ENCODE measurements at regions not wholly inside any gene's neighbourhood (a gene's known extent, or its start where the extent isn't known, plus 50 kb on each side); places are given as distances from the start of the nearest gene placed in this dataset.
A peak's percentile ranks its signal among the peaks of the same experiment; 100 is the strongest.
"Not testable (repeated sequence)": the region's sequence is repeated elsewhere in the genome, so short reads cannot be mapped to it uniquely, and the experiment has no call there.

DNA sequence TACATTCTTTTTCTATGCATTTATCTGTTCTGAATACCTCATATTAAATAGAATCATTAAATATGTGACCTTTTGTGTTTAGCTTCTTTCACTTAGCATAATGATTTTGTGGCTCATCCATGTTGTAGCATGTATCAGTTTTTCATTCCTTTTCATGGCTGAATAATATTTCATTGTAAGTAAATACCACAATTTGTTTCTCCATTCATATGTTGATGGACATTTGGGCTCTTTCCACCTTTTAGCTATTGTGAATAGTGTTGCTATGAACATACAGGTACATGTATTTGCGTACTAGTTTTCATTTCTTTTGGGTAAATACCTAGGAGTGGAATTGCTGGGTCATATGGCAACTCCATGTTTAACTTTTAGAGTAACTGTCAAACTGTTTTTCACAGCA, 85.1 kb downstream of the GNL3L start:
- no peak for DNase-seq (ENCODE audit: low read depth)
- TF ChIP-seq, protein P1, sequence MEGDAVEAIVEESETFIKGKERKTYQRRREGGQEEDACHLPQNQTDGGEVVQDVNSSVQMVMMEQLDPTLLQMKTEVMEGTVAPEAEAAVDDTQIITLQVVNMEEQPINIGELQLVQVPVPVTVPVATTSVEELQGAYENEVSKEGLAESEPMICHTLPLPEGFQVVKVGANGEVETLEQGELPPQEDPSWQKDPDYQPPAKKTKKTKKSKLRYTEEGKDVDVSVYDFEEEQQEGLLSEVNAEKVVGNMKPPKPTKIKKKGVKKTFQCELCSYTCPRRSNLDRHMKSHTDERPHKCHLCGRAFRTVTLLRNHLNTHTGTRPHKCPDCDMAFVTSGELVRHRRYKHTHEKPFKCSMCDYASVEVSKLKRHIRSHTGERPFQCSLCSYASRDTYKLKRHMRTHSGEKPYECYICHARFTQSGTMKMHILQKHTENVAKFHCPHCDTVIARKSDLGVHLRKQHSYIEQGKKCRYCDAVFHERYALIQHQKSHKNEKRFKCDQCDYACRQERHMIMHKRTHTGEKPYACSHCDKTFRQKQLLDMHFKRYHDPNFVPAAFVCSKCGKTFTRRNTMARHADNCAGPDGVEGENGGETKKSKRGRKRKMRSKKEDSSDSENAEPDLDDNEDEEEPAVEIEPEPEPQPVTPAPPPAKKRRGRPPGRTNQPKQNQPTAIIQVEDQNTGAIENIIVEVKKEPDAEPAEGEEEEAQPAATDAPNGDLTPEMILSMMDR (IDR thresholded peaks at IDR 0.05; ENCODE audit: control insufficient read depth, extremely low read depth, insufficient read depth): no peak
- H3K4me3 ChIP-seq (ENCODE audit: low read depth, low read length): no peak overlapping the region

DNA sequence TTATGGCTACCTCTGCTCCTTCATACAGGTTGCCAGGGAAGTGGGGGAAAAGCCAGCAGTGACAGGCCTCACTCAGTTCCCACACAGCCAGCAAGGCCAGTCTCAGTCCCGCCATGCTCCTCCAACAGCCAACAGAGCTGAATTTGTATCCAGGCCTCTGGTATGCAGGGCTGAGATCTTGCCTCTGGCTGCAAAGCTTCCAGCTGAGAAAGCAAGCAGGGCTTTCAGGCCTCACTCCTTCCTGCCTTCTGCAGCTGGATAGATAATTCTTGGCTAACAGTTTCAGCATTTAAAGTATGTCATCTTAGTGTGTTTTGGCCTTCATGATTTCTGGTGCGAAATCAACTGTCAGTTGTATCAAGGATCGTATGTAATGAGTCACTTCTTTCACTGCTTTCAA, 103.6 kb downstream of the GNL3L start:
- TF ChIP-seq, protein P1 (IDR thresholded peaks at IDR 0.05; ENCODE audit: control insufficient read depth, extremely low read depth, insufficient read depth): no peak
- no peak overlapping the region for H3K4me3 ChIP-seq (ENCODE audit: low read depth, low read length)
- no peak for DNase-seq (ENCODE audit: low read depth)

DNA sequence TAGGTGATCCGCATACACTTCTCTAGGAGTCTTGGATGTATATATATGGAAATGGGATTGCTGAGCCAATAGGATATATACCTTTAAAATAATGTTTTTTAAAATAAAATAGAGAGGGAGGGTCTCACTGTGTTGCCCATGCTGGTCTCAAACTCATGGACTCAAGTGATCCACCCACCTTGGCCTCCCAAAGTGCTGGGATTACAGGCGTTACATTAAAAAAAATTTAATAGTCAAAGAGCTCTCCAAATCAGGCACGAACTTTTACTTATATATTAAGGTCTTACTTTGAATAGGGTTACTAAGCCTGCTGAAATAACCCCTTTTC, 109.0 kb downstream of the GNL3L start:
- no peak for DNase-seq (ENCODE audit: low read depth)
- TF ChIP-seq, protein P1 (IDR thresholded peaks at IDR 0.05; ENCODE audit: control insufficient read depth, extremely low read depth, insufficient read depth): no peak
- H3K4me3 ChIP-seq (ENCODE audit: low read depth, low read length): peak overlapping the region; percentile 47

DNA sequence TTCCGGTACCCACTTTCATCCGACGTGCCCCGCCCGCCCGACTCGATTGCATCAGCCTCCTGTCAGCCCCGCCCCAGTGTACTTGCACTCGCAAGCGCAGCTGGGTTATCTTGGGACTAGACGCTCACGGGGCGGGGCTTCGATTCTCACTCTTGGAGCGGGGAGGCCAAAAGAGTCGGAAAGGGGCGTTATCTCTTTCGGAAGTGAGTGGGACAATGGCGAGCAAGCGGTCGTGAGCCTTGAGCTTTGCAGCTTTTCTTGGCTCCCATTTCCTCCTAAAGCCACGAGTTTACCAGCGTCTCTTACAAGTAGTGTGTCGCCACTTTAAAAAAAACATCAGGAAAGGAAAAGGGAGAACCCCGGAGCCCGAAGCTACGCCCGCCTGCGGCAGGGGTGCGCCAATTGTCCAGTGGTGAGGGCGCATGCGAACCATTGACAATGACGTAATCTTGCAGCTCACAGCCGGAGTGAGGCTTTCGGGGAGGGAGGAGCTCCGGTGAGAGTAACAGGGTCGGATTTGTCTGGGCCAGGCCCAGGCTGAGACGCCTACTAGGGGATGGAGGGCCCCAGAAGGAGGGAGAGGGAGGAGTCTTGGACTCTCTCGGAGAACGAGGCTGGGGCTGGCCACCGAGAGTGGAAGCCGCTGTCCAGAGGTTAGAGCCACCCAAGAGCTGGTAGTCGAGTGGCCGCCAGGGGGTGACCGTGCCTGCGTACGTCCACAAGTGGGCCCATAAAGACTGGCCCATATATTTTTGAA, 109.5 kb downstream of the GNL3L start:
- peak; percentile 88 for DNase-seq (ENCODE audit: low read depth)
- TF ChIP-seq, protein P1 (IDR thresholded peaks at IDR 0.05; ENCODE audit: control insufficient read depth, extremely low read depth, insufficient read depth): peak; percentile 47
- peak overlapping the region; percentile 47 for H3K4me3 ChIP-seq (ENCODE audit: low read depth, low read length)

DNA sequence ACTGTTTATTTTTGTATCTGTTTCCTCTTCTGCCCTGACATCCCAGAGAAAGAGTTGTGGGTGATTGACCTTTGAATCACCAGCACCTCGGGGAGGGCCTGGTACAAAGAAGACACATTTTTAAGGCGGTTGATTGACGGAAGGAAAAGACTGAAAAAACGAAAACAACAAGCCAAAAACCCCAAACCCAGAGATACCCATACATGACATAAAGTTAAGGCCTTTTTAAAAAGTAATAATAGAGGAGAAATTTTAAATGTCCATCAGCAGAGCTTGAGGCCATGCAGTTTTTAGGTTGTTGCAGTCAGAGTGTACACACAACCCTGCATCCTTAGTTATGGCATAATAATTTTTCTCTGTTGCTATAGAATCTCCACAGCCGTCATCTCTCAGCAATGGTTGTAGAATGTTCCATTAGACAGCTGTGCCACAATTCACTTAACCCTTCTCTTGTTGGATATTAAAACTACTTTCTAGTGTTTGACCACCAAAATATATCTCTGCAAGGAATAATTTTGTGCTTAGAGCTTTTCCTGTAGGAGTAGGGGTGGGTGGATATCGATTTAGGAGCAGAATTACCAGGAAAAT, 110.2 kb downstream of the GNL3L start:
- TF ChIP-seq, protein P1 (IDR thresholded peaks at IDR 0.05; ENCODE audit: control insufficient read depth, extremely low read depth, insufficient read depth): no peak
- peak overlapping the region; percentile 47 for H3K4me3 ChIP-seq (ENCODE audit: low read depth, low read length)
- no peak for DNase-seq (ENCODE audit: low read depth)

DNA sequence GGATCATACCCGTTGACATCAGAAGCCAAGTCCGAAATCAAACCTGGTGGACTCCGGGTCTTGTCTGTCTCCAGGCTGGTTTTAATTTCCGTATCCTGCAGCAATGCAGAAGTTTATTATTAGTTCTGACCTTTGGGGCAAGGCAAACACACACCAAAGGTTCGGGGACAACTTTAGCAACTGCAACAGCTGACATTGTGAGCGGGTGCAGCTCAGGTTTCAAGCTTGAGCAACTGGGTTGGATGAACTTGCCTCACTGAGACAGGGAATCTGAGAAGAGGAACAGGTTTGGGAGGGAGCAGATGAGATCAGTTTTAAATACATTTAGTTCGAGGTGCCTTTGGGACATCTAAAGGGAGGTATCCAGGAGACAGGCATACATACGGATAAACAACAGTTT, 110.7 kb downstream of the GNL3L start:
- TF ChIP-seq, protein P1 (IDR thresholded peaks at IDR 0.05; ENCODE audit: control insufficient read depth, extremely low read depth, insufficient read depth): no peak
- H3K4me3 ChIP-seq (ENCODE audit: low read depth, low read length): no peak overlapping the region
- no peak for DNase-seq (ENCODE audit: low read depth)

DNA sequence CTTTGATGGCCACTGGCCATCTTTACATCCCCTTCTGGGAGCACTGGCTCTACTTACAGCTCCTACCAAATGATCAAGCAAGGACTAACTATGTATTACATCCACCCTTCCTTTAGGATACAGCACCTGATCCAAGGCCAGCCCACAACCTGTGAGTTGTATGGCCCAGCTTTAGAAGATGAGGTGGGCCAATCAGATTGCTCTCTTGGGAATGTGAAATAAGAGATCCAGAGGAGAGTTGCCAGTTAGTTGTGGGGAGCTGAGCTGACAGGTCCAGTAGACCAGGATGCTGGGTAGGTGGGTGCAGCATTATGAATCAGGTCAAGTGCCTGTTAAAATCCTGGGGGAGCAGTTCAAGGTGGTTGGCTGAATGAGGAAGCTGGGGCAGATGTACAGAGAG, 111.5 kb downstream of the GNL3L start:
- H3K4me3 ChIP-seq (ENCODE audit: low read depth, low read length): no peak overlapping the region
- TF ChIP-seq, protein P1 (IDR thresholded peaks at IDR 0.05; ENCODE audit: control insufficient read depth, extremely low read depth, insufficient read depth): no peak
- DNase-seq (ENCODE audit: low read depth): no peak

DNA sequence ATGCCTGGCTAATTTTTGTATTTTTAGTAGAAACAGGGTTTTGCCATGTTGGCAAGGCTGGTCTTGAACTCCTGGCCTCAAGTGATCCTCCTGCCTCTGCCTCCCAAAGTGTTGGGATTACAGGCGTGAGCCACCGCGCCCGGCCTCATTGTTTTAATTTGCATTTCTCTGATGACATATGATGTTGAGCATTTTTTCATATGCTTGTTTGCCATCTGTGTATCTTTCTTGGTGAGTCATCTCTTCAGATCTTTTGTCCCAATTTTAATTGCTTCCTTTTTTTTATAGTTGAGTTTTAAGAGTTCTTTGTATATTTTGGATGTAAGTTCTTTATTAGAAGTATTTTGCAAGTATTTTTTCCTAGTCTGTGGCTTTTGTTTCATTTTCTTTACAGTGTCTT, 117.6 kb downstream of the GNL3L start:
- DNase-seq (ENCODE audit: low read depth); H3K4me3 ChIP-seq (ENCODE audit: low read depth, low read length): not testable (repeated sequence)
